ENCODE measurements at regions not wholly inside any gene's neighbourhood (a gene's known extent, or its start where the extent isn't known, plus 50 kb on each side); places are given as distances from the start of the nearest gene placed in this dataset.
"Not testable (repeated sequence)": the region's sequence is repeated elsewhere in the genome, so short reads cannot be mapped to it uniquely, and the experiment has no call there.

DNA sequence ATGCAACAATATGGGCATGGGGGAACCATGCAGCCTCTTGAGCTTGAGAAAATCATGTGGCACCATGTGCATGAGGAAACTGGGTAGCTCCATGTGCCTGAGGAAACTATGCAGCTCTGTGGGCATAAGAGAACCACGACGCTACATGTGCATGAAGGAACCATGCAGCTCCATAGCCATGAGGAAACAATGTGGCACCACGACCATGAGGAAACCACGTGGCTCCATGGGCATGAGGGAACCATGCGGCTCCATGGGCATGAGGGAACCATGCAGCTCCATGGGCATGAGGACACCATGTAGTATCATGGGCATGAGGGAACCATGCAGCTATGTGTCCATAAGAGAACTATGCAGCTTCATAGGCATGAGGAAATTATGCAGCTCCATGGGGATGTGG is 140.8 kb downstream of the CAVIN4 start:
- Mint-ChIP-seq H3K4me1 (ENCODE audit: low read depth) (no peaks in the 10 kb centered on the region), H3K36me3 (ENCODE audit: low read depth) (no peaks in the 10 kb centered on the region), H3K27ac (no peak overlapping the region), H3K9me3 (no peaks in the 10 kb centered on the region), H3K27me3 (ENCODE audit: low read depth) (no peaks in the 10 kb centered on the region), H3K4me3 (no peak overlapping the region)
- no peak for DNase-seq
- CTCF ChIA-PET = interaction anchor here (0.7 to 1.1 kb wide), 3 partner anchors 32 to 517 kb away, joined by 3 to 4 read pairs (median 3); no protein-coding TSS in a partner anchor
- intact Hi-C loops (cut with micrococcal nuclease) = no loop called here

DNA sequence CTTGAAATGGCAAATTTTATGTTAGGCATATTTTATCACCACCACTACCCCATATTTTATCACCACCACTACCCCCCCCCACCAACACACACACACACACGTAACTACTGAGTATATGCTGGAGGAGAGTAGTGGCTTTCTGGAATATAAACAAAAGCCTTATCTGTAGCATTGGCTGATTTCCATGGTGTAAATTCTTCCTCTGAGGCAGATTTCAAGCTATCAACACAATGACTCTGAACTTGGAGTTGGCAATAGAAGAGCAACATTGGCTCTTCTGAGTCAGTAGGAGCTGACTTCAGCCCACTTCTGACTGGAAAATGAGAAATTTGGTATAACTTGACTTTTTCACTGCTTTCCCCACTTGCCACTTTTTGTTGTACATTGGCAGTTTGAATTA is 143.0 kb downstream of the CAVIN4 start:
- no peak overlapping the region for H3K4me3 Mint-ChIP-seq

DNA sequence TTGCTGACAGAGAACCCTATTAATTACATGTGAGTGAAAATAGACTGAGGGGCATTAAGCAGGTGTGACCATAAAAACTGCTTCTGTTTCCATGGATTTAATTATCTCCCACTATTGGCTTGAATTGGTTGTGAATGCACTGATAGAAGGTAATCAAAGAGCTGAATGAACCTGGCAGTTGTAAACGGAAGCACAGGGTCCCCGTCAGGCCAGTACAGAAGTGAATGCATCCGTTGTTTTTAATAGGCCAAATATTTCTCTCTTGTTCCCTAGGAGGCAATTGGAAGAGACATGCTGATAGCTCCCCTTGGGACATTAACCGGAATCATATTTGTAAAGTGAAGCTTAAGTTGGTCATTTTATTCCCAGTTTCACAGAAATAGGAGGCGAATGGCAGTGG is 147.0 kb downstream of the CAVIN4 start:
- no peaks in the 10 kb centered on the region for H3K36me3 Mint-ChIP-seq (ENCODE audit: low read depth)
- H3K4me3 Mint-ChIP-seq = no peak overlapping the region
- no peak for DNase-seq
- no peak overlapping the region for H3K27ac Mint-ChIP-seq
- no peaks in the 10 kb centered on the region for H3K27me3 Mint-ChIP-seq (ENCODE audit: low read depth)
- no peaks in the 10 kb centered on the region for H3K4me1 Mint-ChIP-seq (ENCODE audit: low read depth)
- intact Hi-C loops (cut with micrococcal nuclease) = no loop called here
- no peaks in the 10 kb centered on the region for H3K9me3 Mint-ChIP-seq
- CTCF ChIA-PET = no interaction called here

More for the DNA sequence above, 143.0 kb downstream of the CAVIN4 start:
- Mint-ChIP-seq H3K9me3 (no peaks in the 10 kb centered on the region), H3K27ac (no peak overlapping the region), H3K27me3 (ENCODE audit: low read depth) (no peaks in the 10 kb centered on the region), H3K4me1 (ENCODE audit: low read depth) (no peaks in the 10 kb centered on the region), H3K36me3 (ENCODE audit: low read depth) (no peaks in the 10 kb centered on the region)
- CTCF ChIA-PET = no interaction called here
- intact Hi-C loops (cut with micrococcal nuclease) = no loop called here
- no peak for DNase-seq

DNA sequence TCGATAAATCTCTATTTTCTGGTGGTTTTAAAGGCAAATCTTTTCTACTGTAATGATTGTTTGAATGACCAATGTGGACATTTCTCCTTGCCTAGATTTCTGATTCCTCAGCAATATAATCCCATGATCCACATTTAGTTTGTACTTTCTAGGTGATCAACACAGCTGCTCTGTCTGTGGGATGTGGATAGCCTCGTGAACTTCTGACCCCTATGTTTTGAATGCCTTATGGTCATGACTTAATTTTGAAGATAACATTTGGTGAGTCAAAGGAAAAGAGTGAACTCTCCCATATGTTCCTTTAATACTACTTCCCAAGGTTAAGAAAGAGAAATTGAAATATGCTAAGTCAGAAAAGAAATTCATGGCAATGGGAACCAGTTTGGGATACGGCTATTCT is 147.5 kb downstream of the CAVIN4 start:
- no peak overlapping the region for H3K4me3 Mint-ChIP-seq
- CTCF ChIA-PET = no interaction called here
- intact Hi-C loops (cut with micrococcal nuclease) = no loop called here
- H3K36me3 Mint-ChIP-seq (ENCODE audit: low read depth) = no peaks in the 10 kb centered on the region
- no peaks in the 10 kb centered on the region for H3K9me3 Mint-ChIP-seq
- no peak for DNase-seq
- H3K4me1 Mint-ChIP-seq (ENCODE audit: low read depth) = no peaks in the 10 kb centered on the region
- H3K27me3 Mint-ChIP-seq (ENCODE audit: low read depth) = no peaks in the 10 kb centered on the region
- H3K27ac Mint-ChIP-seq = no peak overlapping the region

DNA sequence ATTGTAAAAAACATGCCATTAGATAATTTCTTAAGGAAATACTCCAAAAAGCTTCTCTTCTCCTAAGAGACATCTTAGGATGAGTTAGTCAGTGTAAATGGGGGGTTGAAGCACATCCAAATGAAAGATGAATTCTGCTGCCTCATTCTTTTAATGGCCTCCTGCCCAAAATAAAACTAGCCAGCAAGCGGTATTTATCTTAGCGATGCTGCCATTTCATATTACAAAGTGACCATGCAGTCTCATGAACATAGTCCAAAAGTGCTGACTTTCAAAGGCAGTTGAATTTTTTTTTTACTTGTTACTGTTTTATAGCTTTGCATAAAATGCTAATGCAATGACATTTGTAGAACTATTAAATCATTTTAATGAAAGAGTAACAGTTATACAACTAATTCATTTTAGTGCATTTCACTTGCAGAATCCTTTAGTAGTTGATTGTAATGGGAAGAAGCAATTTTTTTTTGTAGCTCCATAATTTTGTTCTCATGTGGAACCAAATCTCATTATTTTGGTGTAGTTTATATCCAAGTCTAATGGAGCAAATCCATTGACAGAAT is 151.5 kb downstream of the CAVIN4 start:
- intact Hi-C loops (cut with micrococcal nuclease) = no loop called here
- DNase-seq = no peak
- Mint-ChIP-seq H3K27ac (no peak overlapping the region), H3K4me1 (ENCODE audit: low read depth) (no peaks in the 10 kb centered on the region), H3K9me3 (peaks cover 3% of the 10 kb centered on the region), H3K36me3 (ENCODE audit: low read depth) (no peaks in the 10 kb centered on the region), H3K4me3 (no peak overlapping the region), H3K27me3 (ENCODE audit: low read depth) (no peaks in the 10 kb centered on the region)
- CTCF ChIA-PET = no interaction called here

DNA sequence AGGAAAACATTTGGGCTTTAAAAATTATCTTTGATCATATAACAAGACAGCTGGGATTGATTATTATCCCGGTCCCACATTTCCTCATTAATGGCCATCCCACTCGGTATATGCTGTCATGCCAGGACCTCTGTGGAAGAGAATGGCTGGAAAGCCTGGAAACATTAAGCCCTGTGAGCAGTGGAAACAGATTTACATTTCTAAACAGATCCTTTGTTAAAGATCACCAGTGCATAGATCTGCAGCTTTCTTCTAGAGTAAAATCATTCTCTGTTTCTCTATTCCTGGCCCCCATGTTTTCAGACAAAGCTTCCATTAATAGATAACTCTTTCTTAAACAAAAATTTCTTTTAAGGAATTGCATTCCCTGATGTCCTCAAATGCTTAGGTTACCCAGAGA is 152.2 kb downstream of the CAVIN4 start:
- Mint-ChIP-seq H3K27ac (no peak overlapping the region), H3K9me3 (peaks cover 3% of the 10 kb centered on the region), H3K4me1 (ENCODE audit: low read depth) (no peaks in the 10 kb centered on the region), H3K4me3 (no peak overlapping the region), H3K27me3 (ENCODE audit: low read depth) (no peaks in the 10 kb centered on the region), H3K36me3 (ENCODE audit: low read depth) (no peaks in the 10 kb centered on the region)
- DNase-seq = no peak
- intact Hi-C loops (cut with micrococcal nuclease) = no loop called here
- CTCF ChIA-PET = no interaction called here

DNA sequence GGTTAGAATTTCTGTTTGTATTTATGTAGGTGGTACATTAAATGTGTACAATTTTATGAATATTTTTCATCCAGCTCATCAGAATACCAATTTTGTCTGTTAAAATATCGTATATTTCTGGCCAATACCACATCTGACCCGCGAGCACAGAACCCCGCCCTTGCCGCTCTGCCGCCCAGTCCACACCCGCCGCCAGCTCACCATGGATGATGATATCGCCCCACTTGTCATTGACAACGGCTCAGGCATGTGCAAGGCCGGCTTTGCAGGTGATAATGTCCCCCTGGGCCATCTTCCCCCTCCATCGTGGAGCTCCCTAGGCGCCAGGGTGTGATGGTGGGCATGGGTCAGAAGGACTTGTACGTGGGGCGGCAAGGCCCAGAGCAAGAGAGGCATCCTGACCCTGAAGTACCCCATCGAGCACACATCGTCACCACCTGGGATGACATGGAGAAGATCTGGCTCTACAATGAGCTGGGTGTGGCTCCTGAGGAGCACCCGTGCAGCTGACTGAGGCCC is 153.2 kb downstream of the CAVIN4 start:
- H3K27ac Mint-ChIP-seq = no peak overlapping the region
- H3K4me1 Mint-ChIP-seq (ENCODE audit: low read depth) = no peaks in the 10 kb centered on the region
- intact Hi-C loops (cut with micrococcal nuclease) = no loop called here
- H3K4me3 Mint-ChIP-seq = no peak overlapping the region
- no peak for DNase-seq
- H3K36me3 Mint-ChIP-seq (ENCODE audit: low read depth) = no peaks in the 10 kb centered on the region
- no peaks in the 10 kb centered on the region for H3K27me3 Mint-ChIP-seq (ENCODE audit: low read depth)
- CTCF ChIA-PET = no interaction called here
- peaks cover 3% of the 10 kb centered on the region for H3K9me3 Mint-ChIP-seq

DNA sequence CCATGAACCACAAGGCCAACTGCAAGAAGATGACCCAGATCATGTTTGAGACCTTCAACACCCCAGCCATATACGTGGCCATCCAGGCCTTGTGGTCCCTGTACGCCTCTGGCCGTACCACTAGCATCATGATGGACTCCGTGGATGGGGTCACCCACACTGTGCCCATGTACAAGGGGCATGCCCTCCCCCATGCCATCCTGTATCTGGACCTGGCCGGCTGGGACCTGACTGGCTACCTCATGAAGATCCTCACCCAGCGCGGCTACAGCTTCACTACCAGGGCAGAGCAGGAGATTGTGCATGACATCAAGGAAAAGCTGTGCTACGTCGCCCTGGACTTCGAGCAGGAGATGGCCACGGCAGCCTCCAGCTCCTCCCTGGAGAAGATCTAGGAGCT is 153.7 kb downstream of the CAVIN4 start:
- H3K9me3 Mint-ChIP-seq = peaks cover 3% of the 10 kb centered on the region
- H3K27ac Mint-ChIP-seq = no peak overlapping the region
- H3K36me3 Mint-ChIP-seq (ENCODE audit: low read depth) = no peaks in the 10 kb centered on the region
- DNase-seq = no peak
- CTCF ChIA-PET = no interaction called here
- intact Hi-C loops (cut with micrococcal nuclease) = no loop called here
- H3K4me1 Mint-ChIP-seq (ENCODE audit: low read depth) = no peaks in the 10 kb centered on the region
- no peak overlapping the region for H3K4me3 Mint-ChIP-seq
- H3K27me3 Mint-ChIP-seq (ENCODE audit: low read depth) = no peaks in the 10 kb centered on the region

DNA sequence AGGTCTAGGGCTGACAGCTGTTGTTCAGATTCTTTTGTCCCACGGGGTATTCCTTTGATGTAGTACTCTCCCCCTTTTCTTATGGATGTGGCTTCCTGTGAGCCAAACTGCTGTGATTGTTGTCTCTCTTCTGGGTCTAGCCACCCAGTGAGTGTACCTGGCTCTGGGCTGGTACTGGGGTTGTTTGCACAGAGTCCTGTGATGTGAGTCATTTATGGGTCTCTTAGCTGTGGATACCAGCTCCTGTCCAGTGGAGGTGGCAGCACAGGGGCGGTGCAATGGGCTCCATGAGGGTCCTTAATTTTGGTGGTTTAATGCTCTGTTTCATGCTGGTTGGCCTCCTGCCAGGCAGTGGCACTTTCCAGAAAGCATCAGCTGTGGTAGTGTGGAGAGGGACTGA is 161.3 kb downstream of the CAVIN4 start:
- no peak overlapping the region for H3K4me3 Mint-ChIP-seq
- no peak for DNase-seq
- intact Hi-C loops (cut with micrococcal nuclease) = no loop called here
- no peaks in the 10 kb centered on the region for H3K4me1 Mint-ChIP-seq (ENCODE audit: low read depth)
- H3K9me3 Mint-ChIP-seq = peaks cover 9% of the 10 kb centered on the region
- H3K27ac Mint-ChIP-seq = no peak overlapping the region
- CTCF ChIA-PET = no interaction called here
- H3K36me3 Mint-ChIP-seq (ENCODE audit: low read depth) = no peaks in the 10 kb centered on the region
- no peaks in the 10 kb centered on the region for H3K27me3 Mint-ChIP-seq (ENCODE audit: low read depth)

DNA sequence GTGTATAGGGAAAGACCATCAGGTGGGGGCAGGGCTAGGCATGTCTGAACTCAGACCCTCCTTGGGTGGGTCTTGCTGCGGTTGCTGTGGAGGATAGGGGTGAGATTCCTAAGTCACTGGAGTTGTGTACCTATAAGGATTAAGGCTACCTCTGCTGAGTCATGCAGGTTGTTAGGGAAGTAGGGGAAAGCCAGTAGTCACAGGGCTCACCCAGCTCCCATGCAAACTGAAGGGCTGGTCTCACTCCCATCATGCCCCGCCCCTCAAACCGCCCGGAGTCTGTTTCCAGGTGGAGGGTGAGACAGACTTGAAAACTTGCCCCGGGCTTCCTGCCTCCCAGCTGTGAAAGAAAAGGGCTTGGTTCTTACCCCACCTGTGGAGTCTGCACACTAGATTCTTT is 161.8 kb downstream of the CAVIN4 start:
- H3K9me3 Mint-ChIP-seq = peaks cover 13% of the 10 kb centered on the region
- H3K36me3 Mint-ChIP-seq (ENCODE audit: low read depth) = no peaks in the 10 kb centered on the region
- intact Hi-C loops (cut with micrococcal nuclease) = no loop called here
- CTCF ChIA-PET = no interaction called here
- no peak overlapping the region for H3K27ac Mint-ChIP-seq
- no peaks in the 10 kb centered on the region for H3K27me3 Mint-ChIP-seq (ENCODE audit: low read depth)
- no peaks in the 10 kb centered on the region for H3K4me1 Mint-ChIP-seq (ENCODE audit: low read depth)
- DNase-seq = no peak
- H3K4me3 Mint-ChIP-seq = no peak overlapping the region

DNA sequence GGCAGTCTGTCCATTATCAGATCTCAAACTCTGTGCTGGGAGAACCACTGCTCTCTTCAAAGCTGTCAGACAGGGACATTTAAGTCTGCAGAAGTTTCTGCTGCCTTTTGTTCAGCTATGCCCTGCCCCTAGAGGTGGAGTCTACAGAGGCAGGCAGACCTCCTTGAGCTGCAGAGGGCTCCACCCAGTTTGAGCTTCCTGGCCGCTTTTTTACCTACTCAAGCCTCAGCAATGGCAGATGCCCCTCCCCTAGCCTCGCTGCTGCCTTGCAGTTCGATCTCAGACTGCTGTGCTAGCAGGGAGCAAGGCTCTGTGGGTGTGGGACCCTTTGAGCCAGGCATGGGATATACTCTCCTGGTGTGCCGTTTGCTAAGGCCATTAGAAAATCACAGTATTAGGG is 171.1 kb downstream of the CAVIN4 start:
- H3K4me1 Mint-ChIP-seq (ENCODE audit: low read depth); H3K4me3 Mint-ChIP-seq; intact Hi-C loops (cut with micrococcal nuclease); DNase-seq; H3K36me3 Mint-ChIP-seq (ENCODE audit: low read depth); H3K27me3 Mint-ChIP-seq (ENCODE audit: low read depth); CTCF ChIA-PET; H3K27ac Mint-ChIP-seq: not testable (repeated sequence)
- H3K9me3 Mint-ChIP-seq = peaks cover 13% of the 10 kb centered on the region

DNA sequence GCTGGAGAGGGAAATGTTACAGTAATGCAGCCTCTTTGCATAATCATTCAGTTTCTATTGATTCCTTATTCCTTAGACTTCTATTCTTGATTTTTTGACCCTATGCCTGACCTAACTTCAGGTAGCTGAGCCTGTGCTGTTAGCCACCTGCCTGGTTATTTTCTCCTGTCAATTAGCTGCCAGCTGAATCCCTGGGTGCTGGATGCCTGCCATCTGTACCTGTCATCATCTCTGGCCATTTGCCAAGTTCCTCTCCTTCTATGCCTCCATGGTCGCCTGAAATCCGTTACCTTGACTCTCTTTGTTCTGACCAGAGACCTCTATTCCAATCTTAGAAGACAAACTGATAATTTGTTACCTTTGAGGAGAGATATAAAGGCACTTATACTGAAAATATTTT is 178.3 kb downstream of the CAVIN4 start:
- Mint-ChIP-seq H3K27me3 (ENCODE audit: low read depth) (peaks cover 3% of the 10 kb centered on the region), H3K4me3 (no peak overlapping the region), H3K36me3 (ENCODE audit: low read depth) (no peaks in the 10 kb centered on the region), H3K4me1 (ENCODE audit: low read depth) (no peaks in the 10 kb centered on the region), H3K9me3 (peaks cover 2% of the 10 kb centered on the region), H3K27ac (no peak overlapping the region)
- no peak for DNase-seq
- intact Hi-C loops (cut with micrococcal nuclease) = no loop called here
- CTCF ChIA-PET = no interaction called here

DNA sequence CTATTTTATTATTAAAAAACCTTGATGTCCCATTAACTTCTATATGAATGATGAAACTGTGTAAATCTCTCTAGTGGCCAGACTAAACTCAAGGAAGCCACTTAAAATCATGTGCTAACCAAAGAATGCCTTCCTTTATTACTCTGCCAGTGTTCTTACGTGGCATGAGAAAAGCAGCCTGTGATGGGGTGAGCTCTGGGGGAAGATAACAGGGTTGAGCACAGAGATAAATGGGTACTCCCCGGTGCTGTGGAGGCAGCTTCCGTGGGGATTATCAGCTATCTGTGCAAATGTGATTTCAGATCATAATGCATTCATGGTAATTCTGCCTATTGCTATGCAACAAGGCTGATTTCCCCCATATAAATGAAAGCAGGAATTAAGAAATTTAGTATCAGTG is 181.3 kb downstream of the CAVIN4 start:
- CTCF ChIA-PET = interaction anchor here (0.6 kb wide), 1 partner anchor 26 kb away, joined by 4 read pairs; no protein-coding TSS in a partner anchor
- DNase-seq = no peak
- Mint-ChIP-seq H3K27me3 (ENCODE audit: low read depth) (peaks cover 3% of the 10 kb centered on the region), H3K9me3 (no peaks in the 10 kb centered on the region), H3K36me3 (ENCODE audit: low read depth) (no peaks in the 10 kb centered on the region), H3K4me1 (ENCODE audit: low read depth) (no peaks in the 10 kb centered on the region), H3K4me3 (no peak overlapping the region), H3K27ac (no peak overlapping the region)
- intact Hi-C loops (cut with micrococcal nuclease) = no loop called here

Measured in activated naive CD4-positive, alpha-beta T cell treated with anti-CD3 and anti-CD28 coated beads for 36 hours (primary cell).